ENCODE measurements at regions not wholly inside any gene's neighbourhood (a gene's known extent, or its start where the extent isn't known, plus 50 kb on each side); places are given as distances from the start of the nearest gene placed in this dataset.

- Histone ChIP-seq H4K8ac (ENCODE audit: low read depth in 2 of 2, low read length in 2 of 2) (no peak overlapping the region), H3K27me3 (ENCODE audit: control insufficient read depth, insufficient read depth, low read length) (no peaks in the 10 kb centered on the region), H3K9me3 (ENCODE audit: control insufficient read depth, insufficient read depth, low read length) (peaks cover 49% of the 10 kb centered on the region), H2BK120ac (ENCODE audit: low read depth, low read length) (no peak overlapping the region), H3K36me3 (ENCODE audit: control insufficient read depth, insufficient read depth, low read length) (no peaks in the 10 kb centered on the region), H2AFZ (replicated peaks; ENCODE audit: low read length, poor library complexity) (no peak overlapping the region), H2BK20ac (ENCODE audit: low read depth, low read length) (no peak overlapping the region), H3K4me1 (ENCODE audit: control insufficient read depth, insufficient read depth, low read length) (no peaks in the 10 kb centered on the region), H3K23ac (ENCODE audit: low read depth, low read length) (no peak overlapping the region), H3K4me3 (ENCODE audit: insufficient read depth, low read depth, low read length) (no peak overlapping the region), H3K4ac (ENCODE audit: low read depth, low read length) (no peak overlapping the region), H2AK5ac (ENCODE audit: low read depth, low read length) (no peak overlapping the region), H3K79me1 (ENCODE audit: low read depth in 1 of 2, low read length in 2 of 2) (no peaks in the 10 kb centered on the region), H3K9me1 (ENCODE audit: insufficient read depth, low read length) (no peaks in the 10 kb centered on the region), H2BK5ac (ENCODE audit: low read depth, low read length, poor library complexity, severe bottlenecking) (no peak overlapping the region), H3K56ac (ENCODE audit: extremely low read depth, insufficient read depth, low read length) (no peak overlapping the region), H3K4me2 (ENCODE audit: low read depth, low read length) (no peak overlapping the region), H4K20me1 (ENCODE audit: insufficient read depth, low read length) (no peaks in the 10 kb centered on the region), H4K5ac (ENCODE audit: low read depth, low read length) (no peak overlapping the region), H4K91ac (ENCODE audit: insufficient read depth, low read depth, low read length) (no peak overlapping the region), H2BK15ac (ENCODE audit: low read depth, low read length) (no peak overlapping the region), H3K18ac (ENCODE audit: low read depth, low read length) (no peak overlapping the region), H3K14ac (replicated peaks; ENCODE audit: low read depth, low read length) (no peak overlapping the region), H3K9ac (ENCODE audit: low read depth, low read length) (no peak overlapping the region), H3K27ac (ENCODE audit: insufficient read depth, low read length) (no peak overlapping the region), H2AK9ac (replicated peaks; ENCODE audit: low read depth, low read length, poor library complexity) (no peak overlapping the region)
- BruUV-seq (replicated peaks) = no TSS peak
- in situ Hi-C loops (cut with MboI; ENCODE audit: low sequenced_read_pairs) = loop anchor here (10.0 kb wide), 1 partner anchor 50 kb away; no protein-coding TSS in a partner anchor
- DNase-seq = no peak
- TF ChIP-seq SMC3 (IDR thresholded peaks at IDR 0.05; ENCODE audit: low read depth, low read length) = no peak
- no peak for TF ChIP-seq POLR2A (IDR thresholded peaks at IDR 0.05; ENCODE audit: low read depth, low read length)
- TF ChIP-seq CHD1 (IDR thresholded peaks at IDR 0.05; ENCODE audit: low read depth, low read length) = no peak
- TF ChIP-seq NFE2L2 (IDR thresholded peaks at IDR 0.05; ENCODE audit: low read depth, low read length) = no peak
- TF ChIP-seq ELK1 (IDR thresholded peaks at IDR 0.05; ENCODE audit: borderline replicate concordance, low read depth, low read length) = no peak
- no peak for TF ChIP-seq BHLHE40 (IDR thresholded peaks at IDR 0.05; ENCODE audit: low read depth, low read length)
- TF ChIP-seq MAZ (IDR thresholded peaks at IDR 0.05; ENCODE audit: borderline replicate concordance, low read depth, low read length) = no peak
- TF ChIP-seq USF2 (IDR thresholded peaks at IDR 0.05; ENCODE audit: low read depth, low read length) = no peak
- TF ChIP-seq, protein P1, sequence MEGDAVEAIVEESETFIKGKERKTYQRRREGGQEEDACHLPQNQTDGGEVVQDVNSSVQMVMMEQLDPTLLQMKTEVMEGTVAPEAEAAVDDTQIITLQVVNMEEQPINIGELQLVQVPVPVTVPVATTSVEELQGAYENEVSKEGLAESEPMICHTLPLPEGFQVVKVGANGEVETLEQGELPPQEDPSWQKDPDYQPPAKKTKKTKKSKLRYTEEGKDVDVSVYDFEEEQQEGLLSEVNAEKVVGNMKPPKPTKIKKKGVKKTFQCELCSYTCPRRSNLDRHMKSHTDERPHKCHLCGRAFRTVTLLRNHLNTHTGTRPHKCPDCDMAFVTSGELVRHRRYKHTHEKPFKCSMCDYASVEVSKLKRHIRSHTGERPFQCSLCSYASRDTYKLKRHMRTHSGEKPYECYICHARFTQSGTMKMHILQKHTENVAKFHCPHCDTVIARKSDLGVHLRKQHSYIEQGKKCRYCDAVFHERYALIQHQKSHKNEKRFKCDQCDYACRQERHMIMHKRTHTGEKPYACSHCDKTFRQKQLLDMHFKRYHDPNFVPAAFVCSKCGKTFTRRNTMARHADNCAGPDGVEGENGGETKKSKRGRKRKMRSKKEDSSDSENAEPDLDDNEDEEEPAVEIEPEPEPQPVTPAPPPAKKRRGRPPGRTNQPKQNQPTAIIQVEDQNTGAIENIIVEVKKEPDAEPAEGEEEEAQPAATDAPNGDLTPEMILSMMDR (conservative IDR thresholded peaks at IDR 0.05; ENCODE audit: low read depth, low read length) = no peak
- no peak for TF ChIP-seq FOS (IDR thresholded peaks at IDR 0.05; ENCODE audit: low read depth, low read length)
- no peak for TF ChIP-seq MXI1 (IDR thresholded peaks at IDR 0.05; ENCODE audit: borderline replicate concordance, low read depth, low read length)
- ATAC-seq (ENCODE audit: low read depth) = no peak
- ChIA-PET POLR2A (ENCODE audit: unreplicated experiment) (no interaction called here), CTCF (no interaction called here)
- WGBS, 2 experiments (ENCODE audit: extremely low coverage in 2 of 2, insufficient read length in 1 of 2) = 73% methylated on average over 9 of the region's 29 CpGs; no CpG with 5 or more reads in 1 of the 2 experiments
- intact Hi-C loops (cut with micrococcal nuclease) = no loop called here
- dilution Hi-C loops (cut with HindIII; ENCODE audit: low sequenced_read_pairs, unreplicated experiment) = no loop called here
Observed at GRCh38 chr22:49004484-49005399, 822.9 kb downstream of the BRD1 start.

Data from IMR-90 (cell line).